ENCODE measurements at regions not wholly inside any gene's neighbourhood (a gene's known extent, or its start where the extent isn't known, plus 50 kb on each side); places are given as distances from the start of the nearest gene placed in this dataset.

DNA sequence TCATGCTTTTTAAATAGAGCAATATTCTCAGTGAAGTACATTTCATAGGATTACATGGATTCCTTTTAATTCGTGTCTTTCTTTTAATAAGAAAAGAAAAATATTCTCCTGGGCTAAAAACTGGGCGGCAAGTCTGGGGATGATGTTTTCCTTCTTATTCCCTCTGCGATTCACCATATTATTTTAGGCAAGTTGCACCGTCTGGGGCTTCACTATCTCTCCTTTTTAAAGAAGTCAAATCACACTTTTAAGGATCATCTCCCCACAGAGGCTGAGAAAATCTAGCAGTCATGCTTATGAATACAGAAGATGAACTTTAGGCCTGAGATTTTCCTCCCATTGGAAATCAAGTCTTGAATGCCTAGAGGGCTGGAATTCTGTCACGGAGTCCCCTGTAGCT is 104.1 kb downstream of the COPS8 start:
- 75 to 79% methylated on average over 5 of the region's 5 CpGs for WGBS, 2 donors
- Histone ChIP-seq H3K4me3 (replicated peaks in 1 of 3) (no peak overlapping the region), H3K36me3 (no peaks in the 10 kb centered on the region), H3K27me3 (no peaks in the 10 kb centered on the region), H3K4me1 (no peaks in the 10 kb centered on the region), H3K27ac (no peak overlapping the region), H3K9me3 (no peaks in the 10 kb centered on the region)
- intact Hi-C loops (cut with DNase I): no loop called here
- no peak for DNase-seq
- no peak for TF ChIP-seq POLR2A (IDR thresholded peaks at IDR 0.05)

DNA sequence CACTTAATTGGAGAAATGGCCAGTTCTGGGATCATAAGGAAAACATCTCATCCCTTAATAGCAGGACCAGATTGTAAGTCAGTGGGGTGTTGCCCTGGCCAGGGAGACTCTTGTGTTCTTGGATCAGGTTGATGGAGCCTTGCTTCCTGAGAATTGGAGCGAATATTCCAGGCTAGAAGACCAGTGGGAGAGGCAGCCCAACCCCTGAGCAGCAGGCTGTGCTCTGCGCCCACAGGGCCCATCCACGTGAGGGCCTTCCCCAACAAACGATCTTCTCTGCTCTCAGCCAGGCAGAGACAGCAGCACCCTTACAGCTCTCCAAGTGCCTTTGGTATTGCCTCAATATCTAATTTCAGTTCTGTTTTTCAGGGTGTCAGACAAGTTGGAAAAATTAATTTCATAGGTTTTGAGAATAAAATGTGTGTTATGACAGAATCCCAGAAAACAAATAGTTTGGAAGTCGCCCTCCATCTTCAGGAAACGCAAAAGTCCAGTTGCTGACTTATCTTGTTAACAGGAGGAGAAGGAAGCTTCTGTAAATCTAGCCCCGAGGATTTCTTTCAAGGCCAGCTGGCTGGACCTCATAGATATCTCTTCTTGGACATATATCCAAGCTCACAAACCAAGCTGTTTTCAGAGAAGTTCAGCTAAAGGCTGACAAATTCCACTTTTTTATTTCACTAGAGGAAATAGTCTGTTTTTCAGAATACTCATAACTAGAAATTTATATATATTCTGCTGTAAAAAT is 105.5 kb downstream of the COPS8 start:
- no peak for DNase-seq
- Histone ChIP-seq H3K4me3 (replicated peaks in 1 of 3) (no peak overlapping the region), H3K27ac (peak overlapping the region in 1 of 3 donors; percentile 26), H3K9me3 (no peaks in the 10 kb centered on the region), H3K27me3 (no peaks in the 10 kb centered on the region), H3K36me3 (no peaks in the 10 kb centered on the region), H3K4me1 (no peaks in the 10 kb centered on the region)
- no peak for TF ChIP-seq CTCF (IDR thresholded peaks at IDR 0.05)
- no peak for TF ChIP-seq POLR2A (IDR thresholded peaks at IDR 0.05)
- 76 to 77% methylated on average over 7 of the region's 7 CpGs for WGBS, 2 donors
- intact Hi-C loops (cut with DNase I): no loop called here

GRCh38 chr2:237191714-237192081 is 106.0 kb downstream of the COPS8 start:
- Histone ChIP-seq H3K36me3 (no peaks in the 10 kb centered on the region), H3K27ac (peak overlapping the region in 1 of 3 donors; percentile 26), H3K4me3 (replicated peaks in 1 of 3) (no peak overlapping the region), H3K9me3 (no peaks in the 10 kb centered on the region), H3K27me3 (no peaks in the 10 kb centered on the region), H3K4me1 (no peaks in the 10 kb centered on the region)
- 74 to 76% methylated on average over 8 of the region's 8 CpGs for WGBS, 2 donors
- no peak for TF ChIP-seq CTCF (IDR thresholded peaks at IDR 0.05)
- no peak for TF ChIP-seq POLR2A (IDR thresholded peaks at IDR 0.05)
- intact Hi-C loops (cut with DNase I): no loop called here
- no peak for DNase-seq

GRCh38 chr2:237192881-237193280 is 107.2 kb downstream of the COPS8 start:
- intact Hi-C loops (cut with DNase I): no loop called here
- WGBS, 2 donors: 91 to 95% methylated on average over 8 of the region's 8 CpGs
- Histone ChIP-seq H3K9me3 (no peaks in the 10 kb centered on the region), H3K36me3 (no peaks in the 10 kb centered on the region), H3K4me3 (replicated peaks in 1 of 3) (no peak overlapping the region), H3K4me1 (no peaks in the 10 kb centered on the region), H3K27ac (no peak overlapping the region), H3K27me3 (no peaks in the 10 kb centered on the region)
- TF ChIP-seq POLR2A (IDR thresholded peaks at IDR 0.05) (no peak), CTCF (IDR thresholded peaks at IDR 0.05) (no peak)
- no peak for DNase-seq

- H3K27me3 ChIP-seq: no peaks in the 10 kb centered on the region
- TF ChIP-seq POLR2A (IDR thresholded peaks at IDR 0.05) (no peak), CTCF (IDR thresholded peaks at IDR 0.05) (no peak)
- H3K4me3 ChIP-seq (replicated peaks in 1 of 3): no peak overlapping the region
- H3K27ac ChIP-seq: no peak overlapping the region
- DNase-seq: no peak
- no peaks in the 10 kb centered on the region for H3K4me1 ChIP-seq
- no peaks in the 10 kb centered on the region for H3K36me3 ChIP-seq
- H3K9me3 ChIP-seq: no peaks in the 10 kb centered on the region
- WGBS, 2 donors: 91 to 93% methylated on average over 7 of the region's 7 CpGs
- intact Hi-C loops (cut with DNase I): no loop called here
Observed at GRCh38 chr2:237193436-237193835, 107.7 kb downstream of the COPS8 start.
